ENCODE measurements at regions not wholly inside any gene's neighbourhood (a gene's known extent, or its start where the extent isn't known, plus 50 kb on each side); places are given as distances from the start of the nearest gene placed in this dataset.

DNA sequence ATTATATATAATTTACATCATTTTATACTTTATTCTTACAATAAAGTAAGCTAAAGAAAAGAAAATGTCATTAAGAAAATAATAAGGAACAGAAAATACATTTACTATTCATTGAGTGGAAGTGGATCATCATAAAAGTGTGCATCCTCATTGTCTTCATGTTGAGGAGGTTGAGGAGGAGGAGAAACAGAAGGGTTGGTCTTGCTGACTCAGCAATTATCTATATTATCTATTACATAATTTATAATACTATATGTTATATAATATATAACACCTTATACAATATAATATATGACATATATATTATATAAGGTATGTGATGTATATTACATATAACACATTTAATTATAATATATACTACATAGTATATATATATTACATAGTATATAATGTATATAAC is 558.5 kb upstream of the AMELY start:
- Histone ChIP-seq H3K4me3 (no peak overlapping the region), H3K9me3 (no peaks in the 10 kb centered on the region), H3K36me3 (no peaks in the 10 kb centered on the region), H3K27me3 (no peaks in the 10 kb centered on the region)
- DNase-seq = no peak

DNA sequence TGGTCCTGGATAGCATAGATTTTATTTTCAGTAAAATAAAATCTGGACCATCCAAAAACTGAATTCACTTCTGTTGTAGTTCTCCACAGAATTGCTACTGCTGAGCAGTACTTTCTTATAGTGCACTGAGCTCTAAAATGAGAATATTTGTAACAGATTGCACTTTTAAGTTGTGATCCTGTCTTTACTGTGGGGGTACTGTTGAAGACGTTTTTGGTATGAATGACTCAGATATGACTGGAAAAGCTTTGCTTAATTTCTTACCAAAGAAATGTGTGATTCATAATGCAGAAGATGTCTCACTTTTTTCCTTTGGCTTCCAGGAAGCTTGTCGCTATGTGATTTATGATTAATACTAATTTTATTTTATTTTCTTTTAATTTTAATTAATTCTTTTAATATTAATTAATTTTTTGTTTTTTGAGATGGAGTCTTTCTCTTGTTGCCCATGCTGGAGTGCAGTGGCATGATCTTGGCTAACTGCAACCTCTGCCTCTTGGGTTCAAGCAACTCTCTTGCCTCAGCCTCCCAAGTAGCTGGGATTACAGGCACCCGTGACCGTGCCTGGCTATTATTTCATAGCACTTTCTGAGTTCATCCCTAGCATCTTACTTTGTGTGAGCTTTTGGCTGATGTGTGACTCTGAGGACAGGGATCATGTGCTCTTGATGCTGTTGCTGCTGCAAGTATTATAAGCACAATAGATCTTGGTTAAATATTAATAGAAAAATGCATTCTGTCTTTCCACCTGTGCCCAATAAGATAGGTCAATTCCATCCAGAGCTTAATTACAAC is 557.6 kb upstream of the AMELY start:
- Histone ChIP-seq H3K4me3 (no peak overlapping the region), H3K9me3 (no peaks in the 10 kb centered on the region), H3K27me3 (no peaks in the 10 kb centered on the region), H3K36me3 (no peaks in the 10 kb centered on the region)
- DNase-seq = peak; percentile 23

GRCh38 chrY:7467796-7468520 is 556.4 kb upstream of the AMELY start:
- no peak for DNase-seq
- no peaks in the 10 kb centered on the region for H3K27me3 ChIP-seq
- H3K4me3 ChIP-seq = no peak overlapping the region
- no peaks in the 10 kb centered on the region for H3K36me3 ChIP-seq
- H3K9me3 ChIP-seq = no peaks in the 10 kb centered on the region

DNA sequence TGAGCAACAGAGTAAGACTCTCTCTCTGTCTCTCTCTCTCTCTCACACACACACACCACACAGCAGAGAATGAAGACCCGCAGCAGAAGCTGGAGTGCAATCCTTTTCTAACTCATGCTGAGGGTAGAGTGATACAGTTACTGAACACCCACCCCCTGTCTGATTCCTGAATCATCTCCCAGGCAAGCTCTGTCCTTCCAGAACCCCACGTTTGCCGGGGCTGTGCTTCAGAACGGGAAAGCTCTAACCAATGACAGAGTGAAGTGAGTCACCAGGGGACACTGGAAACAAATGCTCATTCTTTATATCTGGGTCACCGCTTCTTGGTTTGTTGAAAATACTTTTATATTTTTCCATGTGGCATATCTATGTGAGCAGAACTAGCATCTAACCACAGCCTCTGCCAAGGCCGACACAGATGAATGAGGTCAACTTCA is 553.7 kb upstream of the AMELY start:
- H3K9me3 ChIP-seq = no peaks in the 10 kb centered on the region
- H3K36me3 ChIP-seq = no peaks in the 10 kb centered on the region
- DNase-seq = peak; percentile 86
- no peaks in the 10 kb centered on the region for H3K27me3 ChIP-seq
- no peak overlapping the region for H3K4me3 ChIP-seq

DNA sequence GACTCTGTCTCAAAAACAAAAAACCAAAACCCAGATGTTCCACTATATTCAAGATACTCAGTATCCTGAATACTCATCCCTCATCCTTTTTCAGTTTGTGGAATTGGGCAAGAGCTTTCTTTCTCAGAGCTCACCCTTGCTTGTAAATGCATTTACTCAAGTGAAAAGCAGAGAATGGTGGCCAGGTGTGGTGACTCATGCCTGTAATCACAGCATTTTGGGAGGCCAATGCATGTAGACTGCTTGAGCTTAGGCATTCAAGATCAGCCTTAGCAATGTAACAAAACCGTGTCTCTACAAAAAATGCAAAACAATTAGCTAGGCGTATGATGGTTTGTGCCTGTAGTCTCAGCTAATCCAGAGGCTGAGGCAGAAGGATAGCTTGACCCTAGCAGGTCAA is 553.2 kb upstream of the AMELY start:
- H3K9me3 ChIP-seq = no peaks in the 10 kb centered on the region
- no peak overlapping the region for H3K4me3 ChIP-seq
- H3K27me3 ChIP-seq = no peaks in the 10 kb centered on the region
- H3K36me3 ChIP-seq = no peaks in the 10 kb centered on the region
- peak; percentile 42 for DNase-seq

- H3K4me3 ChIP-seq = no peak overlapping the region
- no peaks in the 10 kb centered on the region for H3K27me3 ChIP-seq
- H3K9me3 ChIP-seq = no peaks in the 10 kb centered on the region
- H3K36me3 ChIP-seq = no peaks in the 10 kb centered on the region
- DNase-seq = no peak
Measured at GRCh38 chrY:7463711-7464110, 552.2 kb upstream of the AMELY start.

- Histone ChIP-seq H3K36me3 (no peaks in the 10 kb centered on the region), H3K27me3 (no peaks in the 10 kb centered on the region), H3K4me3 (no peak overlapping the region), H3K9me3 (no peaks in the 10 kb centered on the region)
- no peak for DNase-seq
Measured at GRCh38 chrY:7463196-7463595, 551.6 kb upstream of the AMELY start.

GRCh38 chrY:7462657-7463056 is 551.1 kb upstream of the AMELY start:
- no peaks in the 10 kb centered on the region for H3K36me3 ChIP-seq
- no peak overlapping the region; the same call in 1 of the 2 replicates for H3K4me3 ChIP-seq
- no peaks in the 10 kb centered on the region for H3K27me3 ChIP-seq
- no peak for DNase-seq
- no peaks in the 10 kb centered on the region for H3K9me3 ChIP-seq

GRCh38 chrY:7461873-7462525 is 550.4 kb upstream of the AMELY start:
- H3K36me3 ChIP-seq = no peaks in the 10 kb centered on the region
- H3K27me3 ChIP-seq = no peaks in the 10 kb centered on the region
- peak; percentile 71 for DNase-seq
- H3K9me3 ChIP-seq = no peaks in the 10 kb centered on the region
- no peak overlapping the region for H3K4me3 ChIP-seq

GRCh38 chrY:7459802-7460201 is 548.2 kb upstream of the AMELY start:
- no peaks in the 10 kb centered on the region for H3K27me3 ChIP-seq
- no peaks in the 10 kb centered on the region for H3K36me3 ChIP-seq
- H3K4me3 ChIP-seq = no peak overlapping the region
- 0 out of 2 replicates have a peak, but pooled peaks cover 2% of the 10 kb centered on the region for H3K9me3 ChIP-seq
- no peak for DNase-seq

- H3K9me3 ChIP-seq = 0 out of 2 replicates have a peak, but pooled peaks cover 2% of the 10 kb centered on the region
- H3K36me3 ChIP-seq = no peaks in the 10 kb centered on the region
- no peak overlapping the region for H3K4me3 ChIP-seq
- peak; percentile 26 for DNase-seq
- H3K27me3 ChIP-seq = no peaks in the 10 kb centered on the region
Measured at GRCh38 chrY:7458301-7459078, 546.9 kb upstream of the AMELY start.

DNA sequence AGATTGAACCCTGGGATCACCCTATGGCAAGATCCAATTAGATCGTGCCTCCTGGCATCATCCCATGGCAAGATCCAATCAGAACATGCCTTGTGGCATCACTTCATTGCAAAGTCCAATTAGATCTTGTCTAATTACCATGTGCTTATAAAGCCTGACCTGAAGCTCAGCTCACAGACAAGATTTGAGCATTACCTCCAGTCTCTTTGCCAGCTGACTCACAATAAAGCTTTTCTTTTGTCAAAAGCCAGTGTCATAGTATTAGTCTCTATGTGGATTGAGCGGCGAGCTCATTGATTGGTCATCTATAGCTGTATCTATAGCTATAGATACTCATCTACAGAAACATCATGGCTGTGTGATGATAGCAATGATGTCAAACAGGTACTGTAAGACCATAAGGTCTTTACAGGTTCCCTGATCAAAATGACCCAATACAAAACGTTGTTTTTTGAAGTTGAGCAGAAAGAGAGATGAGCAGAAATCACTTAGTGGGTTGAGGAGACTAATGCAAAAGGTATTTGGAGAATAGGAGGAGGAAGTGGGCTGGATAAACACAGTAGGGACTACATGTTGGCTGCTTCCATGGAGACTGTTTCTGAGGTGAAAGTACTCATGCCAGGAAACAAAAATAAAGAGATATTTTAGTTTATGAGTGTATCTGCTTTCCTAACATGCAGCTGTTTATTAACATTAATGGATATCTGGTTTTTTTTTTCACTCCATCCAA is 545.9 kb upstream of the AMELY start:
- DNase-seq = peak; percentile 32

GRCh38 chrY:7455626-7456025 is 544.1 kb upstream of the AMELY start:
- no peaks in the 10 kb centered on the region for H3K36me3 ChIP-seq
- no peak overlapping the region for H3K4me3 ChIP-seq
- 0 out of 2 replicates have a peak, but pooled peaks cover 2% of the 10 kb centered on the region for H3K9me3 ChIP-seq
- DNase-seq = peak; percentile 19
- no peaks in the 10 kb centered on the region for H3K27me3 ChIP-seq

More for the DNA sequence above, 545.9 kb upstream of the AMELY start:
- Histone ChIP-seq H3K4me3 (no peak overlapping the region), H3K9me3 (0 out of 2 replicates have a peak, but pooled peaks cover 2% of the 10 kb centered on the region), H3K36me3 (no peaks in the 10 kb centered on the region), H3K27me3 (no peaks in the 10 kb centered on the region)

DNA sequence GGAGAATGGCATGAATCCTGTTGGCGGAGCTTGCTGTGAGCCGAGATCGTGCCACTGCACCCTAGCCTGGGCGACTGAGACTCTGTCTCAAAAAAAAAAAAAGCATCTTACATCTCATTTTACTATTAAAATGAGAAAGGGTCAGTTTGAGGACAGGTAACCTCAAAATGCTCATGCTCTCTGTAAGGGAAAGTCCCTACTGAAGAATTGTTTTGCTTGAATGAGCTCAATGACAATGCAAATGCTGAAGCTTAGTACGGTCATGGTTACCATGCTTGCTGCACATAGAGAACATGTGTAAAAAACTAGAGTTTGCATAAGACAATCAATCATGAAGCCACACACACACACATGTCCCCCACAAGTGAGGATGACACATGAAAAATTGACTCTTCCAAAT is 541.8 kb upstream of the AMELY start:
- Histone ChIP-seq H3K9me3 (0 out of 2 replicates have a peak, but pooled peaks cover 2% of the 10 kb centered on the region), H3K4me3 (no peak overlapping the region), H3K36me3 (no peaks in the 10 kb centered on the region), H3K27me3 (no peaks in the 10 kb centered on the region)
- DNase-seq = no peak

DNA sequence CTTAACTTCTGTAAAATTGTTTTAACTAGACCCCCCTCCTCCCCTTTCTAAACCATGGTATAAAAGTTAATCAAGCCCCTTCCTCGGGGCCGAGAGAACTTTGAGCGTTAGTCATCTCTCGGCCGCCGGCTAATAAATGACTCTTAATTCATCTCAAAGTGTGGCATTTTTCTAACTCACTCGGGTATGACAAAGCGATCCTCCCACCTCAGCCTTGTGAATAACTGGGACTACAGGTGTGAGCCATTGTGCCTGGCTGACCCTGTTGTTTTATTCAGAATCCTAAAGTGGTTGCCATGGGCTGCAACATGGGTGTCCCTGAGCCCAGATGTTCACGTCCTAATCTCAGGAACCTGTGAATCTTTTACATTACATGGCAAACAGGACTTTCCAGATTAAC is 540.7 kb upstream of the AMELY start:
- no peaks in the 10 kb centered on the region for H3K27me3 ChIP-seq
- H3K36me3 ChIP-seq = no peaks in the 10 kb centered on the region
- DNase-seq = no peak
- no peak overlapping the region for H3K4me3 ChIP-seq
- H3K9me3 ChIP-seq = 0 out of 2 replicates have a peak, but pooled peaks cover 2% of the 10 kb centered on the region

DNA sequence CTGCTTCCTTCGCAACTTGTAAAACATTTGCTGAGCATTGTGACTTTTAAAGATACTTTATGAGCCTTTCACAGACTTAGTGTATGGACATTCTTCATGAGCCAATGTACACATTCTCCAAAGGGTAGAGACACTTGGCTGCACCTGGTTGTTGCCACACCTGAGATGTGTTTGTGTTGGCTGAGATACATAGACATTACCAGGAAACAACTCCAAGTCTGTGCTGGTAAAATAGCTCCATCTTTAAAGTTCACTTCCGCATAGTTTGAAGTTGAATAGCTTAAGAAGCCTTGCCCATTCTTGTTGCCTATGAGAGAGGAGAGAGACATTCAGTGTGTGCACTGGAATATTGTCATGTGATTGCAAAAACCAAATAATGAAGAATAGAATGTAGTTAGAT is 538.3 kb upstream of the AMELY start:
- no peaks in the 10 kb centered on the region for H3K36me3 ChIP-seq
- H3K9me3 ChIP-seq = no peaks in the 10 kb centered on the region
- H3K4me3 ChIP-seq = no peak overlapping the region
- H3K27me3 ChIP-seq = no peaks in the 10 kb centered on the region
- DNase-seq = no peak

Measured in MG63 (cell line).